H9 (cell line): ENCODE measurements at regions not wholly inside any gene's neighbourhood (a gene's known extent, or its start where the extent isn't known, plus 50 kb on each side); places are given as distances from the start of the nearest gene placed in this dataset.

ENCODE experiments used
- DNase-seq: peaks from one replicate; pipeline ENCODE4 v3.0.0-alpha.2; 2017
- H2AFZ ChIP-seq: one replicate; pipeline ENCODE4 v1.6.1; 2013; ENCODE audit warnings: mild to moderate bottlenecking, low read length, control low read depth, moderate library complexity
- H2AK5ac ChIP-seq: 2 replicates; pipeline ENCODE4 v1.6.1; 2013; ENCODE audit warnings: low read length, control low read depth, mixed read lengths; ENCODE audit not compliant: insufficient read length
- H2BK120ac ChIP-seq: one replicate; pipeline ENCODE4 v1.6.1; 2013; ENCODE audit warnings: low read depth, mild to moderate bottlenecking, low read length, control low read depth, inconsistent platforms; ENCODE audit not compliant: poor library complexity, severe bottlenecking
- H2BK12ac ChIP-seq: 2 replicates; pipeline ENCODE4 v1.6.1; 2013; ENCODE audit warnings: low read length, control low read depth, mixed read lengths, low read depth; ENCODE audit not compliant: insufficient read length
- H2BK15ac ChIP-seq: 2 replicates; pipeline ENCODE4 v1.6.1; 2013; ENCODE audit warnings: low read depth, low read length, control low read depth
- H2BK20ac ChIP-seq: one replicate; pipeline ENCODE4 v1.6.1; 2013; ENCODE audit warnings: low read depth, mild to moderate bottlenecking, low read length, control low read depth, inconsistent platforms; ENCODE audit not compliant: poor library complexity, severe bottlenecking
- H2BK5ac ChIP-seq: 2 replicates; pipeline ENCODE4 v1.6.1; 2013; ENCODE audit warnings: low read length, control low read depth, mixed read lengths; ENCODE audit not compliant: insufficient read length
- H3K14ac ChIP-seq: 2 replicates; pipeline ENCODE4 v1.6.1; 2013; ENCODE audit warnings: low read length, control low read depth; ENCODE audit not compliant: insufficient read depth
- H3K18ac ChIP-seq: 2 replicates; pipeline ENCODE4 v1.6.1; 2013; ENCODE audit warnings: low read depth, mild to moderate bottlenecking, mixed read lengths, low read length, control low read depth; ENCODE audit not compliant: insufficient read length
- H3K23ac ChIP-seq: 2 replicates; pipeline ENCODE4 v1.6.1; 2013; ENCODE audit warnings: low read length, control low read depth, mixed read lengths, low read depth; ENCODE audit not compliant: insufficient read length
- H3K23me2 ChIP-seq: 2 replicates; pipeline ENCODE4 v1.6.1; 2013; ENCODE audit warnings: low read depth, mild to moderate bottlenecking, mixed read lengths, low read length, control low read depth; ENCODE audit not compliant: insufficient read length, poor library complexity, severe bottlenecking
- H3K27ac ChIP-seq: 2 replicates; pipeline ENCODE4 v1.5.1; 2013; ENCODE audit warnings: low read length, control low read depth, mixed read lengths, low read depth; ENCODE audit not compliant: insufficient read length
- H3K27me3 ChIP-seq: 2 replicates; pipeline ENCODE4 v1.6.1; 2013; ENCODE audit warnings: low read length, control low read depth, inconsistent platforms; ENCODE audit not compliant: insufficient read depth
- H3K4ac ChIP-seq: 2 replicates; pipeline ENCODE4 v1.6.1; 2013; ENCODE audit warnings: low read depth, mild to moderate bottlenecking, control low read depth, inconsistent platforms, low read length, moderate library complexity
- H3K4me1 ChIP-seq: 2 replicates; pipeline ENCODE4 v1.6.1; 2013; ENCODE audit warnings: low read length, control low read depth, inconsistent platforms; ENCODE audit not compliant: insufficient read depth
- H3K4me2 ChIP-seq: 2 replicates; pipeline ENCODE4 v1.6.1; 2013; ENCODE audit warnings: low read length, control low read depth, mixed read lengths; ENCODE audit not compliant: insufficient read length, insufficient read depth
- H3K56ac ChIP-seq: 2 replicates; pipeline ENCODE4 v1.6.1; 2013; ENCODE audit warnings: low read depth, mild to moderate bottlenecking, mixed read lengths, low read length, control low read depth; ENCODE audit not compliant: insufficient read length
- H3K79me1 ChIP-seq: 2 replicates; pipeline ENCODE4 v1.6.1; 2013; ENCODE audit warnings: low read depth, mild to moderate bottlenecking, moderate library complexity, low read length, control low read depth, inconsistent platforms; ENCODE audit not compliant: insufficient read depth, poor library complexity, severe bottlenecking
- H3K79me2 ChIP-seq: 2 replicates; pipeline ENCODE4 v1.6.1; 2013; ENCODE audit warnings: low read length, control low read depth, inconsistent platforms; ENCODE audit not compliant: insufficient read depth
- H3K9ac ChIP-seq: 2 replicates; pipeline ENCODE4 v1.6.1; 2013; ENCODE audit warnings: low read length, control low read depth, mixed read lengths; ENCODE audit not compliant: insufficient read length; ENCODE audit errors: extremely low read depth
- H3K9me3 ChIP-seq: one replicate; pipeline ENCODE4 v1.6.1; 2013; ENCODE audit warnings: low read depth, low read length, inconsistent platforms; ENCODE audit not compliant: control insufficient read depth
- H3T11ph ChIP-seq: one replicate; pipeline ENCODE4 v1.6.1; 2013; ENCODE audit warnings: mild to moderate bottlenecking, low read length, control low read depth, inconsistent platforms
- H4K20me1 ChIP-seq: one replicate; pipeline ENCODE4 v1.6.1; 2013; ENCODE audit not compliant: control insufficient read depth, insufficient read length, insufficient read depth
- H4K5ac ChIP-seq: 2 replicates; pipeline ENCODE4 v1.6.1; 2013; ENCODE audit warnings: low read depth, mild to moderate bottlenecking, mixed read lengths, low read length, control low read depth; ENCODE audit not compliant: insufficient read length
- H4K8ac ChIP-seq: replicated peaks from 2 replicates; pipeline ENCODE4 v1.6.1; 2013; ENCODE audit warnings: low read length, control low read depth, mixed read lengths, low read depth; ENCODE audit not compliant: insufficient read length
- H4K91ac ChIP-seq: 2 replicates; pipeline ENCODE4 v1.6.1; 2013; ENCODE audit warnings: low read depth, mild to moderate bottlenecking, moderate library complexity, mixed read lengths, low read length, control low read depth; ENCODE audit not compliant: insufficient read length
- H3K27ac Mint-ChIP-seq, 3 experiments: 2 replicates in 2 of 3; 3 replicates in 1 of 3; pipeline ENCODE4 v1.8.0; 2020 to 2021; ENCODE audit warnings: mixed read lengths in 3 of 3, mild to moderate bottlenecking in 1 of 3, moderate library complexity in 1 of 3
- H3K27me3 Mint-ChIP-seq: 2 replicates; pipeline ENCODE4 v1.8.0; 2021; ENCODE audit warnings: low read depth, mild to moderate bottlenecking, moderate library complexity, mixed read lengths
- H3K36me3 Mint-ChIP-seq, 3 experiments: 2 replicates in 2 of 3; 3 replicates in 1 of 3; pipeline ENCODE4 v1.8.0; 2020 to 2021; ENCODE audit warnings: low read depth in 3 of 3, mixed read lengths in 3 of 3; ENCODE audit not compliant: insufficient read depth in 1 of 3
- H3K4me1 Mint-ChIP-seq, 2 experiments: 2 replicates each; pipeline ENCODE4 v1.8.0; 2020; ENCODE audit warnings: mixed read lengths in 2 of 2
- H3K4me3 Mint-ChIP-seq, 2 experiments: 2 replicates in 1 of 2; 3 replicates in 1 of 2; pipeline ENCODE4 v1.8.0; 2020 to 2021; ENCODE audit warnings: mild to moderate bottlenecking in 2 of 2, mixed read lengths in 2 of 2, moderate library complexity in 1 of 2
- H3K9me3 Mint-ChIP-seq, 2 experiments: 2 replicates in 1 of 2; 3 replicates in 1 of 2; pipeline ENCODE4 v1.8.0; 2020; ENCODE audit warnings: mild to moderate bottlenecking in 2 of 2, mixed read lengths in 2 of 2, moderate library complexity in 1 of 2
- CTCF ChIP-seq: fragments of 200-600 bp; sonication (generic); conservative IDR thresholded peaks from 3 replicates; pipeline ENCODE4 v1.8.0; 2021; ENCODE audit warnings: antibody characterized with exemption, mild to moderate bottlenecking
- WGBS: extraction: QIAGEN DNeasy Blood & Tissue Kit; methylation state at CpG from one replicate; pipeline ENCODE4 v1.1.7; 2013; ENCODE audit warnings: missing lambda C conversion rate, low lambda C conversion rate, mixed read lengths; ENCODE audit not compliant: insufficient read length; ENCODE audit errors: extremely low coverage; 5-methylcytosine and 5-hydroxymethylcytosine counted together

GRCh38 chr1:242761556-242761955 lies 237.1 kb upstream of the PLD5 start:
- H2AFZ ChIP-seq: no peak overlapping the region

More at GRCh38 chr1:242761556-242761955, 237.1 kb upstream of the PLD5 start:
- Histone ChIP-seq H3K9me3 (no peaks in the 10 kb centered on the region), H4K91ac (no peak overlapping the region), H2BK12ac (no peak overlapping the region), H3K56ac (no peak overlapping the region), H4K8ac (no peak overlapping the region), H2BK15ac (no peak overlapping the region), H3T11ph (no peak overlapping the region), H3K14ac (no peak overlapping the region), H2BK120ac (no peak overlapping the region), H3K4me1 (no peaks in the 10 kb centered on the region), H3K4me2 (no peak overlapping the region), H3K9ac (no peak overlapping the region), H2AK5ac (no peak overlapping the region), H3K23me2 (no peaks in the 10 kb centered on the region), H4K5ac (no peak overlapping the region), H3K27ac (no peak overlapping the region), H2BK20ac (no peak overlapping the region), H3K79me1 (no peaks in the 10 kb centered on the region), H2BK5ac (no peak overlapping the region), H3K27me3 (no peaks in the 10 kb centered on the region), H4K20me1 (no peaks in the 10 kb centered on the region), H3K4ac (no peak overlapping the region), H3K79me2 (no peaks in the 10 kb centered on the region), H3K23ac (no peak overlapping the region), H3K18ac (no peak overlapping the region)
- no peak overlapping the region for H3K27ac Mint-ChIP-seq
- no peak for DNase-seq
- no peaks in the 10 kb centered on the region for H3K27me3 Mint-ChIP-seq
- TF ChIP-seq CTCF: no peak
- peaks cover 8 to 9% of the 10 kb centered on the region in 2 experiments; a peak in 4 of 5 replicates for H3K9me3 Mint-ChIP-seq
- peaks cover 0 to 10% (median 2%) of the 10 kb centered on the region in 3 experiments; a peak in 2 of 7 replicates for H3K36me3 Mint-ChIP-seq
- H3K4me3 Mint-ChIP-seq: no peak overlapping the region
- H3K4me1 Mint-ChIP-seq: no peaks in the 10 kb centered on the region
- WGBS: no CpG with 5 or more reads among the region's 3 CpGs
